Effector memory CD4-positive, alpha-beta T cell (primary cell): ENCODE measurements at regions not wholly inside any gene's neighbourhood (a gene's known extent, or its start where the extent isn't known, plus 50 kb on each side); places are given as distances from the start of the nearest gene placed in this dataset.

Source experiments
- DNase-seq, 3 donors: peaks; one replicate each; pipeline ENCODE4 v3.0.0-alpha.2; 2020
- H3K27ac ChIP-seq: 2 replicates; pipeline ENCODE4 v1.7.0; 2013; ENCODE audit warnings: mild to moderate bottlenecking, low read length, moderate library complexity; ENCODE audit not compliant: insufficient read depth, poor library complexity, severe bottlenecking
- H3K27me3 ChIP-seq: replicated peaks from 2 replicates; pipeline ENCODE4 v1.7.0; 2013; ENCODE audit warnings: mild to moderate bottlenecking, low read length; ENCODE audit not compliant: insufficient read depth, control insufficient read depth, poor library complexity, severe bottlenecking
- H3K36me3 ChIP-seq: 2 replicates; pipeline ENCODE4 v1.7.0; 2013; ENCODE audit warnings: mild to moderate bottlenecking, low read length, moderate library complexity; ENCODE audit not compliant: control insufficient read depth, insufficient read depth
- H3K4me1 ChIP-seq: 2 replicates; pipeline ENCODE4 v1.7.0; 2013; ENCODE audit warnings: low read length, mild to moderate bottlenecking; ENCODE audit not compliant: control insufficient read depth, insufficient read depth, poor library complexity, severe bottlenecking
- H3K4me3 ChIP-seq: 2 replicates; pipeline ENCODE4 v1.7.0; 2013; ENCODE audit warnings: low read length, low read depth, mild to moderate bottlenecking; ENCODE audit not compliant: insufficient read depth, poor library complexity, severe bottlenecking
- H3K9me3 ChIP-seq: 2 replicates; pipeline ENCODE4 v1.7.0; 2013; ENCODE audit warnings: mild to moderate bottlenecking, low read length, moderate library complexity; ENCODE audit not compliant: control insufficient read depth

GRCh38 chr19:34120846-34121639 is 51.3 kb upstream of the LSM14A start:
- Histone ChIP-seq H3K27ac (no peak overlapping the region), H3K36me3 (no peaks in the 10 kb centered on the region), H3K4me3 (no peak overlapping the region), H3K27me3 (no peaks in the 10 kb centered on the region), H3K9me3 (no peaks in the 10 kb centered on the region), H3K4me1 (no peaks in the 10 kb centered on the region)
- DNase-seq, result peak; percentile 2 to 25 (median 6)
